SK-N-SH (cell line): ENCODE measurements at regions not wholly inside any gene's neighbourhood (a gene's known extent, or its start where the extent isn't known, plus 50 kb on each side); places are given as distances from the start of the nearest gene placed in this dataset.

Experiments used
- CTCF ChIA-PET: fragments of 300-600, 350-600 bp; formaldehyde crosslinking; extraction: SDS; loops from one replicate; lab custom pipeline; 2021; lab: Yijun Ruan, JAX
- POLR2A ChIA-PET: fragments of 350-600 bp; sonication (Branson Sonifier 250); formaldehyde crosslinking; extraction: SDS; loops from one replicate; lab custom pipeline; 2020; ENCODE audit warnings: antibody characterized with exemption, inconsistent platforms; lab: Yijun Ruan, JAX
- DNase-seq: peaks from one replicate; pipeline ENCODE4 v3.0.0; 2012
- H2AFZ ChIP-seq: fragments of 200-600 bp; sonication (generic); 2 replicates; pipeline ENCODE4 v1.8.1; 2016; ENCODE audit warnings: antibody characterized with exemption, mild to moderate bottlenecking, low read depth
- H3F3A ChIP-seq: fragments of 200-600 bp; sonication (generic); replicated peaks from 2 replicates; pipeline ENCODE3; 2016; ENCODE audit warnings: antibody characterized with exemption, mild to moderate bottlenecking; ENCODE audit not compliant: insufficient read depth
- H3K27ac ChIP-seq, 2 experiments: fragments of 200-500 bp in 1 of 2; fragments of 200-600 bp in 1 of 2; sonication (Bioruptor generic) in 1 of 2; sonication (generic), shearing (Covaris generic) in 1 of 2; 2 replicates each; pipeline versions ENCODE4 v1.5.1 to v1.6.1; 2014 to 2016; ENCODE audit warnings: low read depth in 2 of 2, inconsistent platforms in 1 of 2, low read length in 1 of 2, mild to moderate bottlenecking in 1 of 2, mixed read lengths in 1 of 2
- H3K27me3 ChIP-seq: fragments of 200-600 bp; sonication (generic), shearing (Covaris generic); 2 replicates; pipeline ENCODE4 v1.6.1; 2016; ENCODE audit warnings: mixed run types; ENCODE audit not compliant: insufficient read depth
- H3K36me3 ChIP-seq, 2 experiments: fragments of 200-500 bp in 1 of 2; fragments of 200-600 bp in 1 of 2; sonication (Bioruptor generic) in 1 of 2; sonication (generic) in 1 of 2; replicated peaks in 1 of 2; 2 replicates each; pipeline versions ENCODE3 to v1.5.1; 2014 to 2016; ENCODE audit warnings: low read length in 1 of 2, mild to moderate bottlenecking in 1 of 2; ENCODE audit not compliant: insufficient read depth in 2 of 2, control insufficient read depth in 1 of 2
- H3K4me1 ChIP-seq, 2 experiments: fragments of 200-500 bp in 1 of 2; fragments of 200-600 bp in 1 of 2; sonication (Bioruptor generic) in 1 of 2; sonication (generic), shearing (Covaris generic) in 1 of 2; 2 replicates each; pipeline versions ENCODE4 v1.5.1 to v1.6.1; 2014 to 2016; ENCODE audit warnings: low read depth in 1 of 2, low read length in 1 of 2, mixed run types in 1 of 2; ENCODE audit not compliant: insufficient read depth in 2 of 2, control insufficient read depth in 1 of 2
- H3K4me2 ChIP-seq: fragments of 200-600 bp; sonication (generic), shearing (Covaris generic); 2 replicates; pipeline ENCODE4 v1.6.1; 2017; ENCODE audit warnings: mixed run types
- H3K4me3 ChIP-seq, 2 experiments: fragments of 200-500 bp in 1 of 2; fragments of 200-600 bp in 1 of 2; sonication (Bioruptor generic) in 1 of 2; sonication (generic), shearing (Covaris generic) in 1 of 2; 2 replicates each; pipeline versions ENCODE4 v1.5.1 to v1.8.1; 2014 to 2016; ENCODE audit warnings: low read depth in 2 of 2, inconsistent platforms in 1 of 2, low read length in 1 of 2, mild to moderate bottlenecking in 1 of 2, mixed read lengths in 1 of 2, moderate library complexity in 1 of 2
- H3K79me2 ChIP-seq: fragments of 200-600 bp; sonication (generic); 2 replicates; pipeline ENCODE4 v1.8.1; 2017; ENCODE audit warnings: mild to moderate bottlenecking; ENCODE audit not compliant: insufficient read depth
- H3K9ac ChIP-seq: fragments of 200-600 bp; sonication (generic); 2 replicates; pipeline ENCODE4 v1.6.1; 2017; ENCODE audit warnings: mixed run types
- H3K9me2 ChIP-seq: fragments of 200-600 bp; sonication (generic); 2 replicates; pipeline ENCODE4 v1.6.1; 2017; ENCODE audit warnings: mixed run types
- H3K9me3 ChIP-seq: fragments of 200-600 bp; sonication (generic); 2 replicates; pipeline ENCODE4 v1.6.1; 2017; ENCODE audit warnings: mixed run types, mild to moderate bottlenecking, moderate library complexity
- H4K20me1 ChIP-seq: fragments of 200-600 bp; sonication (generic); 2 replicates; pipeline ENCODE4 v1.6.1; 2017; ENCODE audit warnings: mild to moderate bottlenecking, mixed run types; ENCODE audit not compliant: insufficient read depth
- CHD2 ChIP-seq: fragments of 150-350 bp; IDR thresholded peaks from 2 replicates; pipeline ENCODE4 v1.6.1; 2018; ENCODE audit warnings: low read length; ENCODE audit not compliant: partially characterized antibody
- CTCF ChIP-seq: fragments of 200-600 bp; sonication (generic); IDR thresholded peaks from 2 replicates; pipeline ENCODE4 v1.6.1; 2017; ENCODE audit warnings: antibody characterized with exemption, mild to moderate bottlenecking, moderate library complexity
- ELF1 ChIP-seq: IDR thresholded peaks from 2 replicates; pipeline ENCODE4 v1.4.0; 2012
- FOSL2 ChIP-seq: IDR thresholded peaks from 2 replicates; pipeline ENCODE4 v1.4.0; 2012; ENCODE audit warnings: low read depth, mild to moderate bottlenecking, moderate library complexity, borderline replicate concordance
- FOXJ3 ChIP-seq: sonication (generic); formaldehyde crosslinking; IDR thresholded peaks from 2 replicates; pipeline ENCODE4 v1.5.1; 2020; ENCODE audit warnings: mild to moderate bottlenecking, missing genetic modification reagents
- GABPA ChIP-seq: IDR thresholded peaks from 2 replicates; pipeline ENCODE4 v1.4.0; 2012; ENCODE audit warnings: low read depth, mild to moderate bottlenecking
- MAX ChIP-seq: IDR thresholded peaks from 2 replicates; pipeline ENCODE4 v1.4.0; 2012; ENCODE audit warnings: low read depth
- MEF2A ChIP-seq: IDR thresholded peaks from 2 replicates; pipeline ENCODE4 v1.4.0; 2012; ENCODE audit warnings: low read depth, borderline replicate concordance
- MXI1 ChIP-seq: IDR thresholded peaks from 2 replicates; pipeline ENCODE4 v1.6.1; 2012; ENCODE audit warnings: mild to moderate bottlenecking, low read depth, low read length, improper control_type of control experiment
- NRF1 ChIP-seq: IDR thresholded peaks from 2 replicates; pipeline ENCODE4 v1.6.1; 2012; ENCODE audit warnings: low read depth, mild to moderate bottlenecking, low read length
- PBX3 ChIP-seq: IDR thresholded peaks from 2 replicates; pipeline ENCODE4; 2012
- POLR2AphosphoS5 ChIP-seq: IDR thresholded peaks from 2 replicates; pipeline ENCODE4 v1.6.1; 2012; ENCODE audit warnings: low read depth, low read length
- RCOR1 ChIP-seq: fragments of 150-350 bp; IDR thresholded peaks from 2 replicates; pipeline ENCODE4 v1.6.1; 2017; ENCODE audit warnings: antibody characterized with exemption, low read length
- SMC3 ChIP-seq: IDR thresholded peaks from 2 replicates; pipeline ENCODE4 v1.6.1; 2012; ENCODE audit warnings: low read depth, low read length, improper control_type of control experiment
- TAF1 ChIP-seq: IDR thresholded peaks from 2 replicates; pipeline ENCODE4 v1.6.1; 2012; ENCODE audit warnings: low read depth, mild to moderate bottlenecking, low read length, moderate library complexity, borderline replicate concordance
- TEAD4 ChIP-seq: IDR thresholded peaks from 2 replicates; pipeline ENCODE4 v1.4.0; 2012; ENCODE audit warnings: mild to moderate bottlenecking, borderline replicate concordance; ENCODE audit not compliant: insufficient read depth
- USF1 ChIP-seq: IDR thresholded peaks from 2 replicates; pipeline ENCODE4 v1.4.0; 2012; ENCODE audit warnings: low read depth, borderline replicate concordance
- USF2 ChIP-seq: fragments of 150-350 bp; IDR thresholded peaks from 2 replicates; pipeline ENCODE4 v1.6.1; 2017; ENCODE audit warnings: antibody characterized with exemption, low read length, low read depth, borderline replicate concordance
- ZBTB33 ChIP-seq: IDR thresholded peaks from 2 replicates; pipeline ENCODE4 v1.4.0; 2012; ENCODE audit warnings: low read depth, borderline replicate concordance
- WGBS: methylation state at CpG from one replicate; pipeline ENCODE4 v1.1.6; 2017; ENCODE audit warnings: low lambda C conversion rate; 5-methylcytosine and 5-hydroxymethylcytosine counted together

- TF ChIP-seq RCOR1, result no peak
- TF ChIP-seq GABPA, result no peak
- TF ChIP-seq FOXJ3 (CRISPR knock-in tag), result no peak
- no peak for TF ChIP-seq USF1
- no peak for TF ChIP-seq CTCF
- peak; percentile 83 for TF ChIP-seq FOSL2
Measured at GRCh38 chr7:17144322-17144721, 154.1 kb upstream of the AHR start (continued).

- no peaks in the 10 kb centered on the region for H3F3A ChIP-seq
- WGBS, result 61% methylated on average over 4 of the region's 4 CpGs
Measured at GRCh38 chr7:17146621-17147020, 151.8 kb upstream of the AHR start.

More at GRCh38 chr7:17146621-17147020, 151.8 kb upstream of the AHR start:
- H3K4me2 ChIP-seq, result no peak overlapping the region
- no peaks in the 10 kb centered on the region for H3K9me2 ChIP-seq
- H3K9ac ChIP-seq, result no peak overlapping the region
- TF ChIP-seq CHD2, result no peak
- no peak for TF ChIP-seq CTCF
- TF ChIP-seq NRF1, result no peak
- no peak for TF ChIP-seq TEAD4
- no peak for TF ChIP-seq ELF1
- TF ChIP-seq ZBTB33, result no peak
- no peak for TF ChIP-seq POLR2AphosphoS5
- no peak for TF ChIP-seq TAF1
- no peak for TF ChIP-seq SMC3
- no peak for TF ChIP-seq USF2
- no peak for TF ChIP-seq RCOR1
- TF ChIP-seq PBX3, result no peak
- TF ChIP-seq MAX, result no peak
- TF ChIP-seq MEF2A, result no peak
- TF ChIP-seq MXI1, result no peak
- H2AFZ ChIP-seq, result no peak overlapping the region
- ChIA-PET CTCF (no interaction called here), POLR2A (no interaction called here)
- H3K4me3 ChIP-seq, result no peak overlapping the region
- peaks cover 0 to 16% of the 10 kb centered on the region in 2 experiments; a peak in 2 of 4 replicates for H3K4me1 ChIP-seq
- peaks cover 4% of the 10 kb centered on the region; the same call in 1 of the 2 replicates for H3K27me3 ChIP-seq
- H4K20me1 ChIP-seq, result no peaks in the 10 kb centered on the region
- H3K27ac ChIP-seq, result no peak overlapping the region
- H3K36me3 ChIP-seq, result no peaks in the 10 kb centered on the region
- DNase-seq, result no peak
- no peaks in the 10 kb centered on the region for H3K79me2 ChIP-seq
- no peaks in the 10 kb centered on the region for H3K9me3 ChIP-seq
